HCT116 (cell line): ENCODE measurements at regions not wholly inside any gene's neighbourhood (a gene's known extent, or its start where the extent isn't known, plus 50 kb on each side); places are given as distances from the start of the nearest gene placed in this dataset.

Source experiments
- ATAC-seq: fragments of 200-7000 bp; cut with Tn5 transposase; 2 replicates; pipeline ENCODE4 v1.9.1; 2020; ENCODE audit warnings: mild to moderate bottlenecking, moderate library complexity
- BruUV-seq: library from RNA; stranded (reverse); fragments of 400-500 nt; replicated peaks from 2 replicates; lab custom pipeline; 2021; lab: Mats Ljungman, UMichigan
- CTCF ChIA-PET: fragments of 300-600 bp; sonication (Branson Sonifier 250); formaldehyde crosslinking; loops from one replicate; lab custom pipeline; 2021; ENCODE audit warnings: antibody characterized with exemption; lab: Charles Lee
- POLR2A ChIA-PET: fragments of 300-600, 350-600 bp; sonication (Branson Sonifier 250); formaldehyde crosslinking; loops from one replicate; lab custom pipeline; 2021; ENCODE audit warnings: antibody characterized with exemption; lab: Charles Lee
- RAD21 ChIA-PET, 2 experiments: fragments of 300-600 bp; sonication (Branson Sonifier 250); formaldehyde crosslinking; loops; one replicate each; lab custom pipeline; 2023; ENCODE audit warnings: low total read pairs in 2 of 2; ENCODE audit not compliant: uncharacterized antibody in 2 of 2, unreplicated experiment in 2 of 2, low non-redundant PET in 1 of 2; lab: Charles Lee
- DNase-seq: peaks from one replicate; pipeline ENCODE4 v3.0.0-alpha.2; 2010; ENCODE audit warnings: low read depth, low spot score
- H2AFZ ChIP-seq: fragments of 200-600 bp; shearing (Covaris generic), sonication (generic); 2 replicates; pipeline ENCODE4 v1.6.1; 2017; ENCODE audit warnings: low read depth, mixed run types, mixed read lengths, antibody characterized with exemption, low read length; ENCODE audit not compliant: poor library complexity, severe bottlenecking
- H3K27ac ChIP-seq: 2 replicates; pipeline ENCODE4 v1.5.1; 2012; ENCODE audit warnings: low read depth, low read length
- H3K27me3 ChIP-seq: fragments of 200-600 bp; sonication (generic); 2 replicates; pipeline ENCODE4 v1.6.1; 2016; ENCODE audit warnings: mixed run types, low read length, mixed read lengths; ENCODE audit not compliant: insufficient read depth
- H3K36me3 ChIP-seq, 2 experiments: fragments of 200-500 bp in 1 of 2; fragments of 200-600 bp in 1 of 2; sonication (Bioruptor generic) in 1 of 2; sonication (generic) in 1 of 2; 2 replicates each; pipeline versions ENCODE4 v1.5.1 to v1.6.1; 2014 to 2016; ENCODE audit warnings: low read length in 2 of 2, inconsistent platforms in 1 of 2, mixed read lengths in 1 of 2, mixed run types in 1 of 2; ENCODE audit not compliant: insufficient read depth in 2 of 2, control insufficient read depth in 1 of 2
- H3K4me1 ChIP-seq, 2 experiments: fragments of 200-600 bp in 1 of 2; sonication (generic) in 1 of 2; 2 replicates each; pipeline versions ENCODE4 v1.5.1 to v1.6.1; 2012 to 2017; ENCODE audit warnings: low read length in 2 of 2, inconsistent platforms in 1 of 2, mild to moderate bottlenecking in 1 of 2, mixed read lengths in 1 of 2, mixed run types in 1 of 2, moderate library complexity in 1 of 2; ENCODE audit not compliant: insufficient read depth in 2 of 2, control insufficient read depth in 1 of 2
- H3K4me2 ChIP-seq: fragments of 200-600 bp; sonication (generic); 2 replicates; pipeline ENCODE4 v1.6.1; 2017; ENCODE audit warnings: mixed run types, low read length, mixed read lengths
- H3K4me3 ChIP-seq, 2 experiments: fragments of 200-600 bp in 1 of 2; sonication (generic) in 1 of 2; replicated peaks in 1 of 2; 2 replicates each; pipeline ENCODE4 v1.5.1; 2011 to 2016; ENCODE audit warnings: low read length in 2 of 2, control low read depth in 1 of 2, low read depth in 1 of 2, mild to moderate bottlenecking in 1 of 2, mixed read lengths in 1 of 2, mixed run types in 1 of 2
- H3K79me2 ChIP-seq: fragments of 200-600 bp; sonication (generic); 2 replicates; pipeline ENCODE4 v1.6.1; 2017; ENCODE audit warnings: mild to moderate bottlenecking, mixed run types, low read length, moderate library complexity, mixed read lengths; ENCODE audit not compliant: insufficient read depth
- H3K9ac ChIP-seq: fragments of 200-600 bp; sonication (generic); 2 replicates; pipeline ENCODE4 v1.6.1; 2016; ENCODE audit warnings: low read length, mixed read lengths
- H3K9me2 ChIP-seq: fragments of 200-600 bp; sonication (generic), shearing (Covaris generic); 2 replicates; pipeline ENCODE4 v1.6.1; 2017; ENCODE audit warnings: mixed run types, mild to moderate bottlenecking, moderate library complexity; ENCODE audit not compliant: insufficient read depth
- H3K9me3 ChIP-seq, 2 experiments: fragments of 200-500 bp in 1 of 2; fragments of 200-600 bp in 1 of 2; sonication (Bioruptor generic) in 1 of 2; sonication (generic) in 1 of 2; 2 replicates each; pipeline ENCODE4 v1.6.1; 2014 to 2017; ENCODE audit warnings: low read length in 2 of 2, mixed read lengths in 2 of 2, inconsistent platforms in 1 of 2, low read depth in 1 of 2, mild to moderate bottlenecking in 1 of 2, mixed run types in 1 of 2, moderate library complexity in 1 of 2; ENCODE audit not compliant: control insufficient read depth in 1 of 2, insufficient read depth in 1 of 2
- H4K20me1 ChIP-seq: fragments of 200-600 bp; sonication (generic), shearing (Covaris generic); 2 replicates; pipeline ENCODE4 v1.6.1; 2017; ENCODE audit warnings: mixed run types, mild to moderate bottlenecking, moderate library complexity; ENCODE audit not compliant: insufficient read depth
- CTCF ChIP-seq, 3 experiments: fragments of 200-600 bp in 1 of 3; sonication (generic) in 1 of 3; IDR thresholded peaks in 2 of 3; conservative IDR thresholded peaks in 1 of 3; 2 replicates each; pipeline ENCODE4 v1.5.1; 2012 to 2017; ENCODE audit warnings: low read depth in 2 of 3, low read length in 2 of 3, antibody characterized with exemption in 1 of 3, borderline replicate concordance in 1 of 3, control low read depth in 1 of 3, mild to moderate bottlenecking in 1 of 3, mixed read lengths in 1 of 3, mixed run types in 1 of 3, moderate library complexity in 1 of 3; ENCODE audit not compliant: insufficient read depth in 1 of 3
- EGR1 ChIP-seq: IDR thresholded peaks from 2 replicates; pipeline ENCODE4 v1.6.1; 2012; ENCODE audit warnings: low read depth
- EZH2phosphoT487 ChIP-seq: fragments of 200-600 bp; IDR thresholded peaks from 2 replicates; pipeline ENCODE4 v1.6.1; 2018; ENCODE audit warnings: antibody characterized with exemption, borderline replicate concordance
- MAX ChIP-seq: IDR thresholded peaks from 2 replicates; pipeline ENCODE4 v1.6.1; 2012
- POLR2AphosphoS5 ChIP-seq: IDR thresholded peaks from 2 replicates; pipeline ENCODE4 v1.6.1; 2011; ENCODE audit warnings: mild to moderate bottlenecking, low read depth, low read length, moderate library complexity
- SIN3A ChIP-seq: IDR thresholded peaks from 2 replicates; pipeline ENCODE4 v1.6.1; 2012; ENCODE audit warnings: low read depth
- YY1 ChIP-seq: IDR thresholded peaks from 2 replicates; pipeline ENCODE4 v1.6.1; 2011; ENCODE audit warnings: low read length, low read depth, moderate library complexity, mild to moderate bottlenecking; ENCODE audit not compliant: insufficient replicate concordance; ENCODE audit errors: extremely low read depth
- ZBTB33 ChIP-seq: IDR thresholded peaks from 2 replicates; pipeline ENCODE4 v1.6.1; 2011; ENCODE audit warnings: mild to moderate bottlenecking, low read length, moderate library complexity; ENCODE audit not compliant: insufficient replicate concordance; ENCODE audit errors: extremely low read depth
- ZNF274 ChIP-seq: fragments of 200-500 bp; sonication (Bioruptor generic); IDR thresholded peaks from 2 replicates; pipeline ENCODE4 v1.6.1; 2014; ENCODE audit warnings: mild to moderate bottlenecking, low read depth, low read length, inconsistent platforms
- intact Hi-C: fragments of 100-400 bp; cut with micrococcal nuclease; formaldehyde crosslinking; loops from 2 replicates; pipeline ENCODE4 v1.10.0; 2022

GRCh38 chr1:167149793-167150491 is 56.1 kb downstream of the STYXL2 start:
- BruUV-seq: no TSS peak
- no peaks in the 10 kb centered on the region for H3K27me3 ChIP-seq
- POLR2A ChIA-PET: no interaction called here
- intact Hi-C loops: no loop called here
- no peaks in the 10 kb centered on the region for H3K4me1 ChIP-seq
- H4K20me1 ChIP-seq: no peaks in the 10 kb centered on the region
- DNase-seq (no peak), ATAC-seq (no peak)
- CTCF ChIA-PET: no interaction called here
- no peaks in the 10 kb centered on the region for H3K79me2 ChIP-seq
- no peak overlapping the region for H3K9ac ChIP-seq
- no peak overlapping the region for H2AFZ ChIP-seq
- H3K9me3 ChIP-seq: no peaks in the 10 kb centered on the region
- no peaks in the 10 kb centered on the region for H3K36me3 ChIP-seq
- no peaks in the 10 kb centered on the region for H3K9me2 ChIP-seq
- TF ChIP-seq YY1: no peak
- no peak for TF ChIP-seq EGR1
- no peak for TF ChIP-seq EZH2phosphoT487
- TF ChIP-seq SIN3A: no peak
- no peak for TF ChIP-seq MAX
- no peak for TF ChIP-seq CTCF (IDR thresholded peaks at IDR 0.05 in 2 of 3, conservative IDR thresholded peaks at IDR 0.05 in 1 of 3; ENCODE audit: borderline replicate concordance in 1 of 3, insufficient read depth in 1 of 3, low read depth in 2 of 3, low read length in 2 of 3)
- no peak for TF ChIP-seq POLR2AphosphoS5
- TF ChIP-seq ZNF274: no peak
- TF ChIP-seq ZBTB33: no peak
- RAD21 ChIA-PET: no interaction called here
- no peak overlapping the region for H3K27ac ChIP-seq
- no peak overlapping the region for H3K4me2 ChIP-seq
- H3K4me3 ChIP-seq: no peak overlapping the region
